ENCODE measurements at regions not wholly inside any gene's neighbourhood (a gene's known extent, or its start where the extent isn't known, plus 50 kb on each side); places are given as distances from the start of the nearest gene placed in this dataset.
"Not testable (repeated sequence)": the region's sequence is repeated elsewhere in the genome, so short reads cannot be mapped to it uniquely, and the experiment has no call there.

DNA sequence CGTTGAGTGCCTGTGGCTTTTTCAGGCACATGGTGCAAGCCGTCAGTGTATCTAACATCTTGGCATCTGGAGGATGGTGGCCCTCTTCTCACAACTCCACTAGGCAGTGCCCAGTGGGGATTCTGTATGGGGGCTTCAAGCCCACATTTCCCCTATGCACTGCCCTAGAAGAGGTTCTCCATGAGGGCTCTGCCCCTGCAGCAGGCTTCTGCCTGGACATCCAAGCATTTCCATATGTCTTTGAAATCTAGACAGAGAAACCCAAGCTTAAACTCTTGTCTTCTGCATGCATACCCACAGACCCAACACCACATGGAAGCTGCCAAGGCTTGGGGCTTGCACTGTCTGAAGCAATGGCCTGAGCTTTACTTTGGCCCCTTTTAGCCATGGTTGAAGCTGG, 146.4 kb downstream of the ARL4A start:
- FAIRE-seq, result no peak

DNA sequence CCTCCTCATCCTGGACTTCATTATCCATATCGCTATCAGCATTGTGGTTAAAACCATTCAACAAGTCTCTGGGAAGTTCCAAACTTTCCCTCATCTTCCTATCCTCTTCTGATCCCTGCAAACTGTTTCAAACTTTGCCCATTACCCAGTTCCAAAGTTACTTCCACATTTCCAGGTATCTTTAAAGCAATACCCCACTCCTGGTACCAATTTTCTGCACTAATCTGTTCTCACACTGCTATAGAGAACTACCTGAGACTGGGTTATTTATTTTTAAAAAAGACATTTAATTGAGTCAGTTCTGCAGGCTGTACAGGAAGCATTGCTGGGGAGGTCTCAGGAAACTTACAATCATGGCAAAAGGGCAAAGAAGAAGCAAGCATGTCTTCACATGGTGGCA, 147.3 kb downstream of the ARL4A start:
- FAIRE-seq, result no peak

DNA sequence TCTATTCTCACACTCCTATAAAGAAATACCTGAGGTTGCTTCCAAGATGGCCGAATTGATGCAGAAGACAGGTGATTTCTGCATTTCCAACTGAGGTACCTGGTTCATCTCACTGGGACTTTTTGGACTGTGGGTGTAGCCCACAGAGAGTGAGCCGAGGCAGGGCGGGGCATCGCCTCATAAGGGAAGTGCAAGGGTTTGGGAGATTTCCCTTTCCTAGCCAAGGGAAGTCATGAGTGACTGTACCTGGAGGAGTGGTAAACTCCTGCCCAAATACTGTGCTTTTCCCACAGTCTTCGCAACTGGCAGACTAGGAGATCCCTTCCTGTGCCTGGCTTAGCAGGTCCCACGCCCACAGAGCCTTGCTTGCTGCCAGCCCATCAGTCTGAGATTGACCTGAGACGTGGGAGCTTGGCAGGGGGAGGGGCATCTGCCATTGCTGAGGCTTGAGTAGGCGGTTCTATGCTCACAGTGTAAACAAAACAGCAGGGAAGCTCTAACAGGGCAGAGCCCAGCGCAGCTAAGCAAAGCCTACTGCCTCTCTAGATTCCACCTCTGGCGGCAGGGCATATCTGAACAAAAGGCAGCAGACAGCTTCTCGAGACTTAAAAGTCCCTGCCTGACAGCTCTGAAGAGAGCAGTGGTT, 152.2 kb downstream of the ARL4A start:
- no peak for FAIRE-seq

DNA sequence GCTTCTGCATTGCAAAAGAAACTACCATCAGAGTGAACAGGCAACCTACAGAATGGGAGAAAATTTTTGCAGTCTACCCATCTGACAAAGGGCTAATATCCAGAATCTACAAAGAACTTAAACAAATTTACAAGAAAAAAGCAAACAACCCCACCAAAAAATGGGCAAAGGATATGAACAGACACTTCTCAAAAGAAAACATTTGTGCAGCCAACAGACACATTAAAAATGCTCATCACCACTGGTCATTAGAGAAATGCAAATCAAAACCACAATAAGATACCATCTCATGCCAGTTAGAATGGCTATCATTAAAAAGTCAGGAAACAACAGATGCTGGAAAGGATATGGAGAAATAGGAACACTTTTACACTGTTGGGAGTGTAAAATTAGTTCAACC, 157.3 kb downstream of the ARL4A start:
- FAIRE-seq, result not testable (repeated sequence)

DNA sequence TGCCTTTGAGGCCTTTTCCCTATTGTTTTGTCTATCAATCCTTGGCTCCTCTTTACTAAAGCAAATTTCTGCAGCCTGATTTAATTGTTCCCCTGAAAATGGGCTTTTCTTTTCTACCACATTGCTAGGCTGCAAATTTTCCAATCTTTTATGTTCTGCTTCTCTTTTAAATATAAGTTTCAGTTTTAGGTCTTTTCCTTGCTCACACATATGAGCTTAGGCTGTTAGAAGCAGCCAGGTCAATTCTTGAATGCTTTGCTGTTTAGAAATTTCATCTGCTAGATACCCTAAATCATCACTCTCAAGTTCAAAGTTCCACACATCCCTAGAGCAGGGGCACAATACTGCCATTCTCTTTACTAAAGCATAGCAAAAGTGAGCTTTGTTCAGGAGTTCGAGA, 159.6 kb downstream of the ARL4A start:
- FAIRE-seq, result no peak

DNA sequence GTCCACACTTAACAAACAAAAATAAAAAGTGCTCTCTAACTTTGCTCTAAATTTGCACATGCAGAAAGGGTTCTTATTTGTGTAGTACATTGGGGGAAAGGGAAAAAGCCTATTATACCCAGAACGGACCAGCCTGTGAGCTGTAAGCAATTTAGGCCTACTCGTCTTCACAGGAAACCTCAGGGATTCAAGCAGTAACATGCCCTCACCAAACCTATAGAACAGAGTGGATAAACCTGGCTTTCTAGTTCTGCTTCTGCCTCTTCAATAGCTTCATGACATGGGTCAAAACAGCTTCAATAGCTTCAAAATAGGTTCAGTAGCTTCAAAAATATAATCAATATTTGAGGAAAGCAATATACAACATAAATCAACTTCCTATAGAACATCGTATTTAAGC, 163.7 kb downstream of the ARL4A start:
- no peak for FAIRE-seq

DNA sequence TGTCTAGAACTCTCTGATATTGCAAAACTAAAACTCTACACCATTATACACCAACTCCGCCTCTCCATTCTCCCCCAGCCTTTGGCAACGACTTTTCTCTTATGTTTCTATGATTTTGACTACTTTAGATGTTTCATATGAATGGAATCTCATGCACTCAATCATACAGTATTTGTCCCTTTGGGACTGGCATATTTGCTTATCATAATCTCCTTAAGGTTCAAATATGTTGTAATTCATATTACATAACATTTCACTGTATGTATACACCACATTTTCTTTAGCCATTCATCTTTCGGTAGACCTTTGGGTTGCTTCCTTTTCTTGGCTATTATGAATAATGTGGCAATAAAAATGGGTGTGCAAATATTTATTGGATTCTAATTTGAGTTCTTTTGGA, 164.4 kb downstream of the ARL4A start:
- no peak for FAIRE-seq

DNA sequence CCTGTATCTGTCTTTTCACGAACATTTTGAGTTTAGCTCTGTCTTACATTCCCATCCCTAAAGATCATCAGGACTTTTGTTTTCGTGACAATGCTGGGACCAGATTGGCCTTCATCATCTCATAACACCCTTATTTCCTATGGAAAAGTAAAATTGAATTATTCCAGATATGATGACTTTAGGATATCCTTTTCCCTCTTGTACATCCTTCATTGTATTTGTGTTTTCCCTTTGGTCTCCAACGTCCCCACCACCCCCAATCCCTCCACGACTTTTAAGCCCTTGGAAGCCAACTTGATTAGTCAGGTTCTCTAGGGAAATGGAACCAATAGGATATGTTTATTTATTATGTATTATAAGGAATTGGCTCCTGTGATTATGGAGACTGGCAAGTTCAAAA, 167.6 kb downstream of the ARL4A start:
- no peak for FAIRE-seq

DNA sequence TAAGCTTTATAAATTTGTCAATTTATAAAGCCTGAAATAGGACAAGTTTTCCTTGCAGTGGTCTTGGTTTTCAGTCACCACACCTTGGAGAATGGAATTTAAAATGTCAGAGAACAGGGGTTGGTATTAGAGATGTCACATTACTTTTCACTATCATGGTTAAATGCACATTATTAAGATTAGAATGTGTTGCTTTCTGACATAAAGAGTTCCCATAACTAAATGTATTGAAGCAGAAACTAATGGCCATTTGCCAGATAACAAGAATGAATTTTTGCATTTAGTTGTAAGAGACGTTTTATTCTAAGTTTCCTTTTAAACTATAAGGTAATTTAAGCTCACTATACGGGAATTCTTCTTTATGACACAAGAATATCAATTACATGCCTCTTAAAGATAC, 172.3 kb downstream of the ARL4A start:
- no peak for FAIRE-seq

DNA sequence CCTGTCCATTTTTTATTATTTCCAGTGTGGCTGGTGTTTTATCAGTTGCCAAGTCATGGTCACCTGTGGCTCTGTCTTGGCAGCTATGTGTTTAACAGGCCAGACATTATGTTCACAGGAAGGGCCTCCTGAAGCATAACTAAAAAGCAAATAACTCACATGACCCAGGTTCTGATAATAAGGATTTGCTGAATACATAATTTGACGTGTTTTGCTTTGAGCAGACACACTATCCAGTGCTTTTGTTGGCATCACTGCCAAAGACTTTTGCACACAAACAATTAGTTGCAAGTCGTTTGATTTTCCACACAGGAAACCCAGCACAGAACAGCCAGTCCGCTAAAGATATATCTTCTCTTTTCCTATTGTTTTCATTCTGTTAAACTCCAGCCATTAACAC, 173.6 kb downstream of the ARL4A start:
- no peak for FAIRE-seq

DNA sequence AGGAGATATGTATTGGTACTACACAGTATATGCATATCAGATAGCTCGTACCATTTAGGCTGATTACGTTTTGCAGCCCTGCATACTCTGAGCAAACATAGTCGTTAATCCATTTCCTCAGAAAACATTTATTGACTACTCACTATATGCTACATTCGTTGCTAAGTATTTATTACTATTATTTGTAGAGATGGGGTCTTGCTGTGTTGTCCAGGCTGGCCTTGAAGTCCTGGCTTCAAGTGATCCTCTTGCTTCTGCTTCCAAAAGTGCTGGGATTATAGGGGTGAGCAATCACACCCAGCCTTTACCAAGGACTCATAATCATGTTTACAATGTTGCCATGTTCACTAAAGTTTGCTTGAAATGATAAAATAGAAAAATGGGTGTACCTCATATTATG, 174.7 kb downstream of the ARL4A start:
- no peak for FAIRE-seq

DNA sequence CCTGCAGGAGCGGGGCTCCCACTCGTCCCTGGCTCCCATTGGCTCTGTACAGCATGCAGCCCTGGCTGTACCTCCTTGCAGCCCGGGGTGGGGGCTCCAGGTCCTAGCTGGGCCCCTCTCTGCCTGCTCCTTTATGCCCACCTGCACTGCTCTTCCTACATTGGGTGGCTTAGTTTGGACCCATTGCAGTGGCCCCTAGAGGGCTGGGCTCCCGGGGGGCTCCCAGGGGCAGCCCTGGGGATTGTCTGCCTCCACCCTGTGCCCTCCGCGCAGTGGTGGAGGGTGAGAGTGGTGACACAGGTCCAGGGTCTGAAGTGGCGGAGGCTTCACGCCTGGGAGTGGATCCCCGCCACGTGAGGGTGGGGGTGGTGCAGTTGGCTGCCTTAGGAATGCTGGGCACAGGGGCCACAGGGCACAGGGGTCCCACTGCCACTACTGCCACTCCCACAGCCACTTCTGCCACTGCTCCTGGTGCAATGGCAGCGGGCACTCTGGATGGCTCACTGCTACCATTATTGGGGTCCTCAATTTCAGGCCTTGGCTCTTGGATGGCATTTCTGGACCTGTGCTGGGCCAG, 177.1 kb downstream of the ARL4A start:
- no peak for FAIRE-seq

DNA sequence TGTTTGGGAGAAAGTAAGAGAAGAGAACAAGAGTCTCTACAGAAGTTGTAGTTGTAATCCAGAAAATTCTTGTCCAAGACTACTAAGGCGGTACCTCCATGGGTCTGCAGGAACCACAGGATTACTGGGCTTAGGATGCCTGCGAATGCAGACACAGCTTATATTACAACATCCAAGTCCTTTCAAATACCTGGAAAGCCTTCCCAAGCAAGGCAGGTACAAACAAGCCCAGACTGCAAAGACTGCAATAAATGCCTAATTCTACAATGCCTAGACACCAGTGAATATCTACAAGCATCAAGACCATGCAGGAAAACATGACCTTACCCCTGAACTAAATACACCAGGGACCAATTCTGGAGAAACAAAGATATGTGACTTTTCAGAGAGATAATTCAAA, 178.2 kb downstream of the ARL4A start:
- no peak for FAIRE-seq

DNA sequence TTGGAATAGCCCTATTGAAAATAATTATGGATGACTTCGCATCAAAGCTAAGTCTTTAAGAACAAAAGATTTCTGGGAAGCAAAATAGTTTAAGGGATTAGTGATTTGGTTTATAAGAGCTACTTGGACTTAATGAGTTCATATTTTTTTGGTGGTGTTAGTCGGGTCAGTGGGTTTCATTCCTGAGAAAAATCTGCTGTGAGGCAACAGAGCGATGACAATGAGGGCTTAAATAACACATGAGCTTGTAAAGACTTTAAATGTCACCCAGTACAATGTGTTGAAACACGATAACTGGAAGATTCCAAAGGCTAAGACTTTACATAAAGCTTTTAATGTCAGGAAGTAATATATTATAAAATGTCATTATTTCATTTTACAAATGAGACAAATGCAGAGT, 178.8 kb downstream of the ARL4A start:
- FAIRE-seq, result no peak

DNA sequence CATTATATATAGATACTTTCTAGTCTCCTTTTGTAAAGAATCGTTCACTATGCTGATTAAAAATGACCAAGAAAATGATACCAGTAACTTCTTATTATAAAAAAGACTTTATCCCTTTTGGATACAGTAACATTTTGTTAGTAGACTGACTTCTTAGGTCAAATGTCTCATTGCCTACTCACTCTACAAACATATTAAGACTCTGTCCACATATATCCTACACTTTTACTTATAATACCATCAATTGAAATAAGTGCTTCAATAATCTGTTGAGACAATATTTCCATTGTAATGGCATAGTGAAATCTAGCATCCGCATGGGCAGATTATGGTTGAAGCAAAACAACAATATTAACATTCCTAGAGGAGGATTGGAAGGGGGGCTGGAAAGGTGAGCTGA, 180.6 kb downstream of the ARL4A start:
- no peak for FAIRE-seq

DNA sequence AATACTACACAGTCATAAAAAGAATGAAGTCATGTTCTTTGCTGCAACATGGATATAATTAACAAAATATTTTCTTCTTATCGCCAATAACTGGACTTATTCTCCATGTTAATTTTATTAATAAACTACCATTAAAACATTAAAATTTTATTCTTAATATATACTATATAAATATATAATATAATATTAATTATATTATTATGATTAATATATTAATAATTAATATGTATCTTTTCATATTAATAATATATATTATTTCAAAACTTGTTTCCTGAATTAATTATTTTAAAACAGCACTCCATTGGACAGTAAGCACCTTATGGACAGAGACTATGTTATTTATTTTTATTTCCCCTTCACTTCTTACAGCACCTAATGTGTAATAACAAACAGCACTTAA, 182.8 kb downstream of the ARL4A start:
- peak; percentile 95 for FAIRE-seq

DNA sequence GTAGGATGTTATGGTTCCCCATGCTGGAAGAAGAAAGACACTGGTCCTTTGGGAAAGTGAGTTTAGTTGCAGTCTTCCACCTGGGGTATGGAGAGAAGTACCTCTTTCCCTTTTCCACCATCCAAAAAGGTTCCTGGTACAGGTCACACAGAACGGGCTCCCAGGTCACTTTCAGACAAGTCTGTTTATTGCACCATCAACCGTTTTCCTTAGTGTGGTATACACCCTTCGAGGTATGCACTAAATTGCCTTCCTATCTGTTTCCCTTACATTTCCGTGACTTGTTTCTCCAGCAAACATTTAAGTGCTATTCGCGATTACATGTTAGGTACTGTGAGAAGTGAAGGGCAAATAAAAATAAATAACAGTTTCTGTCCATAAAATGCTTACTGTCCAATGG, 185.1 kb downstream of the ARL4A start:
- FAIRE-seq, result no peak

DNA sequence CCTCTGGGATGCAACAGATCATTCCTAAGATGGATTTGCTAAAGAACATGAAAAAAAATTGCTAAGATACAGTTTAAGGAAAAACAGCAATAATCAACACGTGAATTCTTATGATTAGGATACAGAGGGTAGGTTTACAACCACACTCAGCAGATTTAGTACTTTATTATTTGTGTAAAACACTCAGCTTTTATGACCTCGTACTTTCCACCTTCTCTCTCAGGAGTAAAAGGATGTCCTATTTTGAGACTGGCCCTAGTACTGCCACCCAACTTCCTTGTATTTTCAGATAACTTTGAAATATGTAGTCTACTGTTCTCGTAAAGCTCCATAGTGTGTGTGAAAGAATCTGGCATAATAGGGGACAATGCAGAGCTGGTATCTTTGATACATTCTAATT, 186.1 kb downstream of the ARL4A start:
- no peak for FAIRE-seq

DNA sequence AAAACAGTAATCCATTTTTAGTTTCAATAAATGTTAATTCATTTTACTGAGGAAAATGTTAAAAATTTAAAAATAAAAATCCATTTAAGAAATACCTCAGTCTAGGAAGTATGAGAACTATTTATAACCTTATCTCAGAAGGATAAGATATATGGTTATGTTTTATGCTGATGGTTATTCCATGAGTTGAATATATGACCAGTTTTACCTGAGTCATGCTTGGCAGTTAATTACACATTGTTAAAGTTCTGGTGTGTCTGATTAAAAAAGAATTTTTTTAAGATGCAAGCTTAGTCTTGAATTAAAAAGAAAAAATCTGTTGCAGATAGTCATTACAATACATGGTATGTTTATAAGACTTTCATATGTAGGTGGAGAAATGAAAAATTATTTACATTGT, 191.7 kb downstream of the ARL4A start:
- peak; percentile 29 for FAIRE-seq

DNA sequence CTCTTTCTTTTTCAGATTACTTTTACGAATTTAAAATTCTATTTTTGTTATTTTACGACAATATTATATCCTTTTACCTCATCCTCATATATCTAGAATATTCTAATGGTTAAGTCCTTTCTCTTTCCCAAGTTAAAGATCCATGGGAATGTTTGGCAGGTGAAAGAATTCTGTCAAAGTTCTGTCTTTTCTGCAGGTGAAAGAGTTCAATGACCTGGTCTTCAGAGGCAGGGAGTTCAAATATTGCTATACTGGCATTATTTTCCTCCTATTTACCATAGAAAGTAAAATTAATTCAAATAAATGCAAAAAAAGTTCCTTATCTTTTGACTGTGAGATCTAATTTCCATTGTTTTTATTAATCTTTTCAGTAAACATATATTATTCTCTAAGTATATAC, 194.3 kb downstream of the ARL4A start:
- FAIRE-seq, result no peak

DNA sequence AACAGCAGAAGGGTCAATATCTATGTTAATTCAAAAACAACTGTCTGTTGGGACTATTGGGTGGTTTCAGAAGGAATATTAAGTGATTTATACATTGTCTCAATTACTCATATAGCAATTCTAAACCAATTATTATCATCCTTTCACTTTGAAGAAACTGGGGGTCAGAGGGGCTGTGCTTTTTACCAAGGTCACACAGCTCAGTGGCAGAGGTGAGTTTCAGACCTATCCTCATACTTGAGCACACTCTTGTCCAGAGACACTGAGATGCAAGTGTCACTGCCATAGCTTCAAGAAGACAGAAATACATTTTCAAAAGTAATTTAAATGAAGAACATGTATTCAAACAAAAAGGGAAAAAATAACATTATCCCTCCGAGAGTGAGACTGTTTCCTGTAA, 195.3 kb downstream of the ARL4A start:
- no peak for FAIRE-seq

DNA sequence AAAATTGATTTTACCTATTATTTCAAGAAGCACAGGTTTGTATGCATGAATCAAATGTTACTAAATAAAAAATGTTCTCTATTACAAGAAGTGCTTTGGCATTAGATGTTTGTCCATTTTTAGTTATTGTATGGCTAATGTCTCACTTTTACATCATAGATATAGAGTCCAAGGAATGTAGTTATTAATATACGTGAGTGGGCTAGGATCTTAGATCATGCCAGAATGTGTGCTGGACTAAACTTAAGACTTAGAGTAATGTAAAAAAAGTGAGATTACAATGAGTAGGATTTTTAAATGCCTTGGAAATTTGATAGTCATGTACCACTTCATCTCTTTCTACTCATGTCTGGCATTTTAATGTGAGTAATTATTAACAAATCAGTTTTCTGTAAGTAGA, 196.6 kb downstream of the ARL4A start:
- FAIRE-seq, result no peak

DNA sequence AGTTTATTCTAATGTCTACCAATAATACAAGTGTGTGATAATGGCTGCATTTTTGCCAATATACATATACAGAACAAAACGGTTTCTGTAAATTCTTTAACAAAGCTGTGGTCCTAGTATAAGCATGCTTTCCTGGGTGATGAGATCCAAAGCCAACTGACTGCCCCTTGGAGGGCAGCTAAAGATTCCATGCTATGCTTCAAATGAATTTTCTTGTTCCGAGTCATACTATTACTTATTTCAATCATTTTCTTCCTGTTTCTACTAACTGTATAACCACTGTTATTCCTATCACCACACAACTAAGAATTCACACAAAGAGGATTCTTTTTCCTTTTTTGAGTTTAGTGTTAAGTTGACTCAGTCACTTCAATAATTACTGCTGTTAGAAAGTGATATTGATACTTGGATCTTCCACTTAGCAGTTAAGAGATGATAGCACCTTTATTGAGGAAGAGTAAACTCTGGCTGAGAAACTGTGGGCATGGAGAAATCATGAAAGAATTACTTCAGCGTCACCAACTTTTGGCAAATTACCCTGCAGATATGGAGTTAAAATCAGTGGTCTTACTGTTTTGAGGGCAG, 197.5 kb downstream of the ARL4A start:
- no peak for FAIRE-seq

DNA sequence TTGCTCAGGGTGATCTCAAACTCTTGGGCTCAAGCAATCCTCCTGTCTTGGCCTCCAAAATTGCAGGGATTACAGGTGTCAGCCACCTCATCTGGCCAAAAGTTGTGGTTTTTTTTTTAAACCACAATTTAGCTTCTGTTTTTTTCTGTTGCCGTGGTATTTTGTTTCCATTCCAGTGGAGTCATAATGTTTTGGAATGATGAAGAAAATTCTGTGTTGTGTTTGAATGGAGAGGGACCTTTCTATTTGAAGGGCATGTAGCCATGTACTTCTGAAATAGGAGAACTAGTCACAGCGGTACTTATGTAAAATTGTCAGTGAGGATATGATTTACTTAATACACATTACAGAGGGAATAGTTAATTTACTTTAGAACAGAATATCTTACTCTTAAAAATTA, 201.3 kb downstream of the ARL4A start:
- FAIRE-seq, result no peak

DNA sequence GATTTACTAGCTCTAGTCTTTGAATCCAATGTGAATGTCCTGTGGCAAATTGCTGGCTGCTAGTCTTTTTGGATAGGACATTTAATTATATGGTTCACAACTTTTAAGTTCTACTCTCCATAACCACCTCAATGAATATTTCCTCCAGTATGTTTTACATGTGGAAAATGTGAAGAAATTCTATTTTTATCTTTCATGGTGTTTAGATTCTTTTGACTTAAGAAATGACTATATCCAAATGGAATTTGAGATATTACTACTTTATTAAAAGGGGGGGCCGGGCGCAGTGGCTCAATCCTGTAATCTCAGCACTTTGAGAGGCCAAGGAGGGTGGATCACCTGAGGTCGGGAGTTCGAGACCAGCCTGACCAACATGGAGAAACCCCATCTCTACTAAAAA, 202.0 kb downstream of the ARL4A start:
- no peak for FAIRE-seq

Data from A204.1 (cell line).